ENCODE measurements at regions not wholly inside any gene's neighbourhood (a gene's known extent, or its start where the extent isn't known, plus 50 kb on each side); places are given as distances from the start of the nearest gene placed in this dataset.

DNA sequence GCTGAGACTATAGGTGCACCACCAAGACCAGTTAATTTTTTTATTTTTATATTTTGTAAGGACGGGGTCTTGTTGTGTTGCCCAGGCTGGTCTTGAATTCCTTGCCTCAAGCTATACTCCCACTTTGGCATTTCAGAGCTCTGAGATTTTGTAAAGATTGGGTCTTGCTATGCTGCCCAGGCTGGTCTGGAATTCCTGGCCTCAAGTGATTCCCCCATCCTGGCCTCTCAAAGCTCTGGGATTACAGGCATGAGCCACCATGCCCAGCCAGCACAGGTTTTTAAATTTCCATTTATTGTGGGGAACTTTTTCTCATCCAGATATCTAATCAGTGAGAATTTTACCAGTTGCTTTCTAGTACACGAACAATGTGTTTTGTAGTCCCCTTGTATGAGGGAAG lies 156.1 kb upstream of the VLDLR start:
- no peak for DNase-seq

DNA sequence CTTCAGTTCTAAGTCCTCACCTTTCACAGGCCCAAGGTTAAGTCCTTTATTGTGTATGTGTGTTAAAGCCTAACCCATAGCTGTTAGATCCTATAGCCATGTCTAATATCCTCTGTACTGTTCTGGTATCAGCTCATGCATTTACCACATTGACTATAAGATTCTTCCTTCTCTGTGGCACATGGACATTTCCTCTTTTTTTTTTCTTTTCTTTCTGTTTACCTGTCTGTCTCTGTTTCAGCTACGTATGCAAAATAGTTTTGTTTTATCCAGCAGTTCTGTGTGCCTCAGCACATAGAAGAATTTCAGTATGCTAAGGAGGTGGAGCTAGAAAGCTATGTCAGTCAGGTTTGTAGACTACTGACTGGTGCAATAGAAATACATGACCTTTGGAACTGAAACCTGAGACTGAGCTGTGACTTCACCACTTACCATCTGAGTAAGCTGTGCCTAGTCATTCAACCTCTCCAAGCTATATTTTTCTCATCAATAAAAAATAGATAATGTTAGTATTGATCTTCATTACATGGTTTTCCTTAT lies 155.6 kb upstream of the VLDLR start:
- no peak for DNase-seq

DNA sequence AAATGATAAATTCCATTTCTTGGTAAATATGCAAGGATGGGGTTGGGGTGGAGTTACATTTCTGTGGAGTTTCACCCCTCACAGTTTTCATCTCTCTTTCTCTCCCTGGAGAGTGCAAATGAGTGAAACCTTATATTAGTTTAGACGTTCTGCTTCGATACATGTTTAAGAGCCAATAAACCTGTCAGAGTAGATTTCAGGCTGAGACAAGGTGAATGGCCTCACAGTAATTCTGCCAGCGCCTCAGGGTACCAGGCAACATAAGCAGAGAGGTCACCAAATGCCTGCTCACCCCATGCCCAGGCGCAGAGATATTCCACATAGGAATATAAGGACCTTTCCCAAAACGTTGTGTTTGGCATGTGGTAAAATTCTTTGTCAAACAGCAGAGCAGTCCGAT lies 154.9 kb upstream of the VLDLR start:
- DNase-seq, result no peak

DNA sequence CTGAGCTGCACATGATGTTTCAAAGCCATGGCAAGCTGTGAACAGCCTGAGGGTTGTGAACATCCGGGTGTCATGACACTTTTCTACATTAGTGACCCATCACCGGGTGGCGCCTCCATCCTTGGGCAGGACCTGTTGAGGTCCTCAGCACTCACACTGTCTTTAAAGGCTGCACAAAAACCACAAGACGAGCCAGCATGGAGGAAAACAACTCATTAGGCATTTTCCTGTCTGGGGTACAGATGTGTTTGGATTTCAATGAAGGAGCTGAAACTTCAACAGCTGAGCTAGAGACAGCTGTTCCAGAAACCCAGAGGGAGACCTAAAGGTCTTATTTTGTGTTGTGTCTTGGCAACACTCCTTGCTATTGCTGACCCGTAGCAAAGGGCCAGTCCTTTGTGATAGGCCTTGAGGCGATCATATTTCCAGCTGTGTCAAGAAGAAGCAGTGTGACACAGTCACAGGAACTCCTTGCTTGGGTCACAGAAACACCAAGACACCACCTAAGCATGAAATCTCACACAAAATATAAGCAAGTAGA lies 151.8 kb upstream of the VLDLR start:
- DNase-seq, result no peak

DNA sequence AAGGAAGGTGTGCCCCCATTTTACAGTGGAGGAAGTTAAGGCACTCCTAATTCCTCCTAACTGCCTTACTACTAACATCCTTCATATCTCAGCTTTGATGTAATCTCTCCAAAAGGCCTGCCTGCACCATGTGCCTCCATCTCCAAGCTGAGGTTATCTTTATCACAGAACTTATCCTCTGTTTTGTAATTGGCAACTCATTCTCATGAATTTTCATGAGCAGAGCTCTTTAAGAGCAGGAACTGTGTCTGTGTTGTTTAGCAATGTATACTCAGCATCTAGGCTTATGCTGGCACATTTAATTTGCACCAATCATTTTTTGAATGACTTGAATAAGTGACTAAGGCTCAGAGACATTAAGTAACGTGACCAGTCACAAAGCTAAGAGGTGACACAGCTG lies 147.9 kb upstream of the VLDLR start:
- DNase-seq, result no peak

DNA sequence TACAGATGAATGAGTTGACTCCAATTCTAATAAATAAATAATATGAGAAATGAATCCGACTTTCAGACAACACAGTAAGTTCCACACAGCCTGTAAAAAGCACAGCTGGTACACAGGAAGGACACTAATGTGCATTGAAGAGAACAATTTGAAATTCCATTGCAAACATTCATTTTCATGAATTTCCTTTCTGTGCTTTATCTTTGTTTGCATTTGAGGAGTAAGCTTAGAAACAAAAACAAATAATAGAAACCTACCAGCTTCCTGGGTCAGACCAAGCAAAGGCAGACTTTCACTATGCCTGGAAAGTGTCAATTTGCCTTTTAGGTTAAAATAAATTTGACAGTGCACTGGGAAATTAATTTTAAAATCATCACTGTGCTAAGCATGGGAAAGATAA lies 143.8 kb upstream of the VLDLR start:
- DNase-seq, result no peak

DNA sequence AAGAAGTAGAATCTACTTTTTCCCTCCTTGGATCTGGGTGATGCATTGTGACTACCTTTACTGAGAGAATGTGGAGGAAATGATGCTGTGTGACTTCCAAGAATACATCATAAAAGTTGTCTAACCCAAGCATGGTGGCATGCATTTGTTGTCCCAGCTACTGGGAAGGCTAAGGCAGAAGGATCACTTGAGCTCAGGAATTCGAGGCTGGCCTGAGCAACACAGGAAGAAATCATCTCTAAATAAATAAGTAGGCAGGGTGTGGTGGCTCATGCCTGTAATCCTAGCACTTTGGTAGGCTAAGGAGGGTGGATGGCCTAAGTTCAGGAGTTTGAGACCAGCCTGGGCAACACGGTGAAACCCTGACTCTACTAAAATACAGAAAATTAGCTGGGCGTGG lies 143.2 kb upstream of the VLDLR start:
- no peak for DNase-seq

DNA sequence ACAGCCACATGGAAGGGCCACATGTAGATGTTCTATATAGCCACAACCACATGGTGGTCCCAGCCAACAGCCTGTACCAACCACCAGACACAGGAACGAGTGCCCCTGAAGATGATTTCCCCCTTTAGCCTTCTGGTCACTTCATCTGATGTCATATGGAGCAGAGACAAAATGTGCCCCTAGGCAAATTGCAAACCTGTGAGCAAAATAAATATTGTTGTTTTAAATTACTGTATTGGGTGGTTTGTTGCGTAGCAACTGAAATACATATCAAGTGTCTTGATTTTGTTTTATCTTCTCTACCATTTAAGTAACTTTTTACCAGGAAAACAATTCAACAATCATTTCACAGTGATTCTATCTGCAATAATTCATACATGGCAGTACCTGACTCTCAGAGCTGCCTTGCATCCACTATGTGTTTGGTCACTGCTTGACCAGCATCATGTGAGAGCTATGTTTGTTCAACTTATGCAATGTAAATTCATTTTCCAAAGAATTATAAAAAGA lies 142.5 kb upstream of the VLDLR start:
- DNase-seq, result no peak

DNA sequence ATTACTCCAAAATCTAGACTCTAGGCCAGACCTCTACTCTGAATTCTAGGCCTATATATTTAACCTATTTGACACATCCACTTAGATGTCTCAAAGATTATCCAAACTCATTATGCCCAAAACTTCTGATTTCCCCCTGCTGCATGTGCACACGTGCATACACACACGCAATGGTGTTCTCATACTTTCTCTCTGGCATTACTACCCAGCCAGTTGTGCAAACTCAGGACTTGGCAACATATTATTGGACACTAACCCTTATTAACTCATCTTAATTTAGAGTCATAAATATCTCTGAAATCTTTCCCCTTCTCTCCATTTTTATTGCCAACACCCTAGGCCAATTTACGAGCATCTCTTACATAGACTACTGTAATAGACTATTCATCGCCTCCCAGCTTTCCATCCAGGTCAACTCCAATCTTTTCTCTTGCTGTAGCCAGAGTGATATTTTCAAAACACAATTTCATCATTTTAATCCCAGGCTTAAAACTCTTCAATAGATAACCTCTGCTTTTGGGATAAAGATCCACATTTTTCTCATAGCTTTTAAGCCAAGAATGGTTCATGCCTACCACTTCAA lies 141.2 kb upstream of the VLDLR start:
- DNase-seq, result no peak

DNA sequence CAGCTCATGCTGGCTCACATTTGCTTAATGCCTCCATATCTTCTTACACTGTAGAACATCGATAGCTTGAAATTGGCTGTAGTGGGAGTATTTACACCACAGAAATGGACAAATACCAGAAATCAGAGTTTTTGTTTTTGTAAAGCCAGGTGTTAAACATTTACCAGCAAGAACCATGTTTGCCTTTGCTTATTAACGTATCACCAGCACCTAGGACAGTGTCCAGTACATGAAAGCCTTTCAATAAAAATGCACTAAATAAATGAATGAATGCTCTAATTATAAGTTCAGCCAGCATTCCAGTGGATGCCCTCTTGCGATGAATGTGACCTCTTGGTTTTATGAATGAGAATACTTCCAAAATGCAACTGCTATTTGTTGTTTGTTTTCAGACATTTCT lies 140.4 kb upstream of the VLDLR start:
- DNase-seq, result no peak

DNA sequence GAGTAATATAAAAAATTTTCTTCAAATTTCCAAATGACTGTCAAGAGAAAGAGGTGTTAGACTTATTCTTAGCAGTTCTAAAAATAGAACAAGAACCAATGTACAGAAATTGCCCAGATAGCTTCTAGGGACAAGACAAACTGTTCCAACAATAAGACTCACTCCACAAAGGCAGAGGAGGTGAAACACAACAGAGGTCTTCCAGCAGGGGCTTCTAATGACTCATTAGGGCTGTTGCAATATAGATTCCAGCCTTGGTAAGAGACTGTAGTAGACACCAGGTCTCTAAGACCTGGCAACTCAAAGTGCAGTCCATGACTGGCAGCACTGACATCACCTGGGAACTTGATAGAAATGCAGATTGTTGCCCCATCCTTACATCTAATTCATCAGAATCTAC lies 134.6 kb upstream of the VLDLR start:
- DNase-seq, result no peak

DNA sequence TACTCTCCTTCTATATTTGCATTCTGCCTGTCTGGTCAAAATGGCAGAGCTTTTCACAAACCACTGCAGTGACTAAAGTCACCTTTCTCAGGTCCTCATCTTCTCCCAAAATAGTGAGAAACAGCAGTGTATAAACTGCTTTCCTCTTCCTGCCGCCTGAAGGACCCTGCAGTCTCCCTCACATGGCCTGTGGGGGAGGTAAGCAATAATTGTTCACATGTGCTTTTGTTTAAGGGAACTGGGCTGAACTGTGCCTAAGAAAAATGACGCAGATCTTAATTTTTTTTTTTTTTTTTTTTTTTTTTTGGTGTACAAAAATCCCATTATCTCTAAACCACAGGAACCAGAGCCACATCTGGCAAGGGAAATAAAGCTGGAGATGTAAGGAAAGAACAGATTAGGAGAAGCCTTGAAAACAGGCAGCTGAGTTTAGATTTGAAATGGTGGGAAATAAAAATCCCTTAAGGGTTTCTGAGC lies 131.7 kb upstream of the VLDLR start:
- no peak for DNase-seq

DNA sequence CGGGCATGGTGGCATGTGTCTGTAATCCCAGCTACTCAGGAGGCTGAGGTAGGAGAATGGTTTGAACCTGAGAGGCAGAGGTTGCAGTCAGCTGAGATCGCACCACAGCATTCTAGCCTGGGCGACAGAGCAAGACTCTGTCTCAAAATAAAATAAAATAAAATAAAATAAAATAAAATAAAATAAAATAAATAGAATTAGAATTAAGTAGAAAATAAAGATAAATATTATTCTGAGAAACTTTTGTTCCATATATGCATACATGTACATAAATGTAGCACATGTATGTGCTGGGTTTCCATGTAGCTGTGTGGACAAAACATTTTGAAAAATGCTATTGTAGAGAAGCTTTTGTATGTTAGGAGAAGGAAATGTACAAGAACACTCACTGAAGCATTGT lies 129.4 kb upstream of the VLDLR start:
- no peak for DNase-seq

DNA sequence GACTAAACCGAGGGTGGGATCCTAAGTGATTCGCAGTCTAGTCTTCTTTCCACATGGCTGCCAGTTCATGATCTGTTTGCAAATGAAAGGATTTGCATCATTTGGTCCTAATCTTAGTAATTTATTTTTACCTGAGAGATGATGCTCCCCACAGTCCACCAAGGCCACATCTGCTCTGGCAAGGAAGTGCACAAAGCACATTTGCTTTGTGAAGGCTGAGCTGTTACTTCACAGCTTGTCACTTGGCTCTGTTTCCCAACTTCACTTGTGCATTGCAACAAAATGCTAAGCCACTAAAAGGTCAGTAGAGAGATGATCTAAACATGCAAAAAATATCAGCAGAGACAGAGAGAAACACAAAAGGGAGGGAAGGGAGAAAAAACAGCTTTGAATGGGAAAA lies 128.5 kb upstream of the VLDLR start:
- no peak for DNase-seq

DNA sequence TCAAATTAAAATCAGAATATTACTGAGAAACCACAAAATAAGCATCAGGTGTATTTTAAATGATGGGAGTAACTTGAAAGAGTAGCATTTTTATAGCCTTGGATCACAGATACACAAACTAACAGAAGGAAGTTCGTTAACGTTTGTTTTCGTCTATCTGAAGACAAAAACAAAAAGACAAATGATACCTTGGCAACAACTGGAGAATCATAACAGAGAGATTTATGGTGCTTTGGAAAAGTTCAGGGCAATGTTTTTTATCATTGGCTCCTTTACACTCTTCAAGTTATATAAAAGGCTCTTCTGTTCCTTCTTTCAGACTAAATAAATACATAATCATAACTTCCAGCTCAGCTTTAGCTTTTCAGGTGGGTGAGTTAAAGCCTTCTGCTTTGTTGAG lies 128.1 kb upstream of the VLDLR start:
- DNase-seq, result no peak

DNA sequence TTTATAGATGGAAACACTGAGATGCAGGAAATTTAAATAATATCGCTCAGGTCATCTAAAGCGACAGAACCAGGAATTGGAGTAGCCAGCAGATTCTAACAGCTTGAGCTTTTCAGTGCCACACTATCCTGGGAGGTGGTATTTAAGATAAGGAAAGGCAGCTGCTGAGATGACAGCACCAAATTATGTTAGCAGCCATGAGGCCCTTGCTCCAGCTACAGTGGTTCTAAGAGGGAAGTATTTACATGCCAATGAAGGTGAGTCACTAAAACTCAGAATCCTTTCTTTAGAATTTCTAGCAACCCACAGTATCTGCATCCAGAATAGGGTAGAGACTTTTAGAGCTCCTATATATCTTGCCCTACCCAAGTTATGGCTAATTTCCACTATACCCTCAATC lies 127.0 kb upstream of the VLDLR start:
- no peak for DNase-seq

DNA sequence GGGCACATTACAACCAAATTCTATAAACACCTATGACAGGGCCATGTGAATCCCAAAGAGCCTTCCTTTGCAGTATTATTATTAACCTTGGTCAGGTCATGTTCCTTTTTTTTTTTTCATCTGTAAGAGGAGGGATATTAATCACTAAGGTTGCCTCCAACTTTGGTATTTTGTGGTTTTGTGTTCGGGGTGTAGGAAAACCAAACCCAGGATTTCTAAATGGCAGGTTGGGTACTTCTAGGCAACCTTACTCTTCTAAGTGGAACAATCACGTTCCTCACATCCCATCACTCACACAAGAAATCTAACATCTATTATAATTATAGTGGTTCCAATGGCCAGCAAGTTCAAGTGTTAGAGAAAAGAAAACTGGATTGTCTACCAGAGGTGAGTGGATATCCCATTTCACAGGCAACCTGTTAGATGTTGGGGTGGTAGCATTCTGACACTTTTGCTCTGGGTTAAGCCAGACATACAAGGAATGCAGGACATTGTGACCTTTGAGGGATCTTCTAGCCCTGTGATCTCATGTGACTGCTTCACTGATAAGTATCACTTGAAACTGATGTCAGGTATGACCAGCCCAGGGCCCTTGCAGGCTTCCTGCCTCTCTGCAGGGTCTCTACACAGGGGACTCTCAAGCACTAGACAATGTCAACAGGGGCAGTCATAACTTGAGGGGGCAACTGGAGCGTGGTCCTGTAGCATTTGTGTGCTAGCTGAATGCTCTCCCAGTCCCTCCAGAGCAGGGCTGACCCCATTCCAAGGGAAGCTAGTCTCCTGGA lies 126.2 kb upstream of the VLDLR start:
- no peak for DNase-seq

DNA sequence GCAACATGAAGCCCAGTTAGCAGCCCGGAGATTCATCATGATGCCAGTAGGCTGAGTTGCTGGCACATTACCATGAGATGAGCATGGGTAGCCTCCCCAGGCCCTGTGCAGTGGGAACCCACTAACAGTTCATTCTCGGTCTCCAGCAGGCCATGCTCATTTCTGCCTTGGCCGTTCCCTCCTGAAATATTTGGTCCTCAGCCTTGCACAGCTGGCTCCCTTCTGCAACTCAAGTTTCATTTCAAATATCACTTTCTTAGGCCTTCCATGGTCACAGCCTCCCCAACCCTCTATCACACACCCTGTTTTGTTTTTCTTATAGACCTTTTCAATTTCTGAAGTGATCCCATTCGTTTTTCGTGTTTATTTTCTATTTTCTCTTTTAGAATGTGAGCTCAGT lies 125.4 kb upstream of the VLDLR start:
- no peak for DNase-seq

DNA sequence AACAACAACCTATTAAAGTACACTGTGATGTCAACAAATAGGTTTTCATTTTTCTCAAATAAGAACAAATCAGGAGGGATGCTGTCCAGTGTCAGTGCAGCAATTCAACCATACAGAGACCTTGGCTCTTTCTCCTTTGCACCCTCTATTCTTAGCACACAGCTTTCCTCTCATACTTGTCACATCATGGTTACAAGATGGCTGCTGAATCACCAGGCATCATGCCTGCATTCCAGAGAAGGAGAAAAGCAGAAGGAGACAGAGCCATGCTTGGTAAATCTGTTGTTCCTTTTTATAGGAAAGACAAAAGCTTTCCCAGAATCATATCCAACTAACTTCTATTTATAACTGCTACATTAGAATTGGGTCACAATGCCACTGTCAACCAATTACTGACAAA lies 124.7 kb upstream of the VLDLR start:
- DNase-seq, result no peak

DNA sequence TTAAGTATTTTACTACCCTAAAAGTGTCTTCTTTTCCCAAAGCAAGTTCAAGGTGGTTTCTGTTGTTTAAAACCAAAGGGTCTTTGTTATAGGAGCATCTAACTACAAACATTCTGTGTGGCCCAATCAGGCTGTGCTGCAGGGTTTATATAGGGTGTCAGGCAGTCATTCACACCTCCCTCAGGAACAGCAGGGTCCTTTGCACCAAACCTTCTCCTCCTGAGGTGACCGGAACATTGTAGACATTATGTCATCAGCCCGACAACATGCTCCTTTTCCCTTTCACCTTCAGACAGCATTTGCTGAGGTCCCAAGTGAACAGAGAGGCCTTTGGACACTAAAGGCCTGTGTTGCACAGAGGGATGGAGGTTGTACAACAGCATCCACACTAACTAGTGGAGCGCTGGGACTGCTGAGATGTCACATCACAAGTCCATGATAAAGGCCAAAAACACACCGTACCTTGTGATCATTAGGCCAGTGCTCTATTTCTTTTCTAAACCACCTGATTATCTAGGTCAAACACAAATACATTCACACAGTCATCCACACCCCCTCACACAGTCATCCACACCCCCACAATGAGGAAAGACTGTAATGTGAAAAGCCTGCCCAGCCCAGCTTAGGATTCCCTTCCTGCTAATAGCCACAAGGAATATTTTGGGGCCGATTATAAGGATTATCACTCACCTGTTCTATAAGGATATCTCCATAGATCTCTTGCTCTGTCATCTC lies 123.8 kb upstream of the VLDLR start:
- no peak for DNase-seq

DNA sequence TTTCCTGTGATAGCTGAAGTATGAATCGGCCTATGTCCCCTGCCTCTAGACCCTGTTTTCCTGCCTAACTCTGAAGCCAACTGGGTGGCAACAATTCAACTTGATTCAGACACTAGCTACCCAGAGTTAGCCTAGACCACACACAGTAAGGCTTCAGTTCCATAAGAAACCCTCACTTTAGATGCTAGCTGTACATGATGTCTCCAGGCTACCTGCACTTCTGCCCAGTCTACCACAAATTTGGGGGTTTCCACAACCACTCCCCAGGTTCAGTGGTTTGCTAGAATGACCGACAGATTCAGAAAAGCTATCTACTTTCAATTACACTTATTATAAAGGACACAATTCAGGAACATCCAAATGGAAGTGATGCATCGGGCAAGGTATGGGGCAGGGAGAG lies 119.4 kb upstream of the VLDLR start:
- DNase-seq, result no peak

DNA sequence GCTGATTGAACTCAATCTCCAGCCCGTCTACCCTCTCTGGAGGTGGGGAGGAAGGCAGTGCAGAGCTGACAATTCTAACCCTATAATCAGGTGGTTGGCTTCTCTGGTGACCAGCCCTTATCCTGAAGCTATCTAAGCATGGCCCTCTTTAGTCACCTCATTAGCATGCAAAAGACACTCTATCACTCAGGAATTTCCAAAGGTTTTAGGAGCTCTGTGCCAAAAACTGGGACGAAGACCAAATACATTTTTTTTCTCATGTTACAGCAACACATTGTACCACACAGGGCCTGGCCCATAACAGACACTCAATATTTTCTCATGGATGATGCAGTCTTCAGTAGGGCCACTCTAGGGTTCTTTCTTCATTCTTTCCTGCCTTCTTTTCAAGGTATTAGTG lies 118.8 kb upstream of the VLDLR start:
- no peak for DNase-seq

DNA sequence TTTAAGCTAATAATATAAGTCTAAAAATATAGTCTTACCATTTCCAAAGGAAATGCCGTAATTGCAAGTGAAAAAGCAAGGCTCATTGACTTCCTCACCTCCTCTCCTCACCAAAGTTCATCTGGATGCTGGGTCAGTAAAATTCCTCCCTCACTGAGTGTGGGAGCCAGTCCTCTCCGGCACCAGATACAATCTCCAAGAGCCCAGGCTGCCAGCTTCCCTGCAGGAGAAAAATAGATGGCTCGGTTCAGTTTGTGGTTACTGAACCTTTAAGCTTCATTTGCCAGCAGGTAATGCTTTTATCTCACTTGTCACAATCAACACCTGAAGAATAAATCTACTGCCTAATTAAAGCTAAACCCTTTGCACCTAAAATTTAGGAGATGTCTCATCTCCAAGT lies 115.3 kb upstream of the VLDLR start:
- no peak for DNase-seq

DNA sequence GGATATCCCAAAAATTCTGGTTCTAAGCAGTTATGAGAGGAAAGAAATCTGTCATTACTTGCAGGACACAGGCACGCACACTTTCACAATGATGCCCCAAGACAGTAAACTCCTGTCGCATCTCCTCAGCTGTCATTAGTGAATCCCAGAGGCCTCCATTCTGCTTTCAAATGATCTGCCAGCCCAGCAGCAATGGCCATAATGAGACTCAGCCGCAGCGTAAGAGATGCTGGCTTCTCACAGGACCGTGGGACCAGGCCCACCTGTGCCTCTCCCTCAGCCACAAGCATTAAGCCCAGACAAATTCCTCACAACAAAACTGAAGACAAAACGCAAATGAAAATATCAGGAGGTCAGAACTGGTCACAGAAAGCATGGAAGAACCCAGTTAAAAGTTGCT lies 98.0 kb upstream of the VLDLR start:
- no peak for DNase-seq

Data from CD4-positive, alpha-beta T cell treated with Interleukin-17A for 1 hour (primary cell).